GM18951 (cell line): ENCODE measurements at regions not wholly inside any gene's neighbourhood (a gene's known extent, or its start where the extent isn't known, plus 50 kb on each side); places are given as distances from the start of the nearest gene placed in this dataset.

Experiments used
- POLR2A ChIP-seq: IDR thresholded peaks from 4 replicates; pipeline ENCODE4 v1.6.1; 2011; ENCODE audit warnings: mild to moderate bottlenecking; ENCODE audit not compliant: insufficient read length, insufficient read depth; ENCODE audit errors: extremely low read depth
- in situ Hi-C: fragments of 300-500 bp; cut with MboI; formaldehyde crosslinking; loops from one replicate; pipeline ENCODE4 v1.12.0; 2022; ENCODE audit warnings: low sequenced_read_pairs, mixed read lengths, inconsistent platforms; ENCODE audit not compliant: unreplicated experiment

DNA sequence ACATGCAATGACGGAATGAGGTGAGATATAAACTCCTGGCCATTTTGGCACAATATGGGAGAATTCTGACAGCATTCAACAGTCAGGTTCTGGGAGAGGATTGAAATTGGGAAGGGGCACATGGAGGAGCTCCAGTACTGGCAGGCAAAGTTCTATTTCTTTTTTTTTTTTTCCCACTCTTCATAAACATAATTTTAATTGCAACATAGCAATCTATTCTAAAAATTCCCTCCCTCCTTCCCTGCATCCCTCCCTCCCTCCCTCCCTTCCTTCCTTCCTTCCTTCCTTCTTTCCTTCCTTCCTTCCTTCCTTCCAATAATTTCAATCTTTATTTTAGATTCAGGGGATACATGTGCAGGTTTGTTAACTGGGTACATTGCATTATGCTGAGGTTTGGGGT, 93.2 kb downstream of the PTCSC3 start:
- in situ Hi-C loops = no loop called here
- no peak for TF ChIP-seq POLR2A

DNA sequence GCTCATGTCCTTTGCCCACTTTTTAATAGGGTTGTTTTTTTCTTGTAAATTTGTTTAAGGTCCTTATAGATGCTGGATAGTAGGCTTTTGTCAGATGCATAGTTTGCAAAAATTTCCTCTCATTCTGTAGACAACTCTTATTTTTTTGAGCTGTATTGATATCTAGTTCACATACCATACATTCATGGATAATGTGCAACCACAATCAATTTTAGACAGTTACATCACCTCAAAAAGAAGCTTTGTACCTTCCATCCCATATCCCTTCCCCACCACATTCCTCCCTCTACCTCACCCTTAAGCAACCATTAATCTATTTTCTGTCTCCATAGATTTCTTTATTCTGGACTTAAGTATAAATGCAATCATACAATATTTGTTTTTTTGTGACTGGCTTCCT, 98.4 kb downstream of the PTCSC3 start:
- in situ Hi-C loops = loop anchor here (10.0 kb wide), 1 partner anchor 297 kb away; no protein-coding TSS in a partner anchor
- TF ChIP-seq POLR2A = no peak

DNA sequence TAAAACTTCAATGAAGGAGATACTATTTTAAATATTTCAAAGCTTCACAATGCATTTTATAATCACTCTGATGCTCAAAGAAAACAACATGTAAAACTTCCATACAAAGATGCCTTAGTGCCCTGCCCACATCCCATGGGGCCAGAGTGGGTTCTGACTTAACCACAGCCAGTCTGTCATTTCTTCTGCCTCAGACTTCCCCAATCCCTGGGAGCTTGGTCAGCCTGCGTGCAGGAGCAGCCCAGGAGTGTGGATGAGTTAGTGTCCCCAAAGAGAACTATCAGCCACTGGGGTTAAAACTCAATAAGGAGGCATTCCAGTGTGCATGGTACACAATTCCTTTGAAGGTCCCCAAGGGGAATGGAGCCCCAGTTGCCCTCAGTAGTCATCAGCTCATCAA, 100.3 kb downstream of the PTCSC3 start:
- TF ChIP-seq POLR2A = no peak
- in situ Hi-C loops = loop anchor here (10.0 kb wide), 1 partner anchor 299 kb away; no protein-coding TSS in a partner anchor

DNA sequence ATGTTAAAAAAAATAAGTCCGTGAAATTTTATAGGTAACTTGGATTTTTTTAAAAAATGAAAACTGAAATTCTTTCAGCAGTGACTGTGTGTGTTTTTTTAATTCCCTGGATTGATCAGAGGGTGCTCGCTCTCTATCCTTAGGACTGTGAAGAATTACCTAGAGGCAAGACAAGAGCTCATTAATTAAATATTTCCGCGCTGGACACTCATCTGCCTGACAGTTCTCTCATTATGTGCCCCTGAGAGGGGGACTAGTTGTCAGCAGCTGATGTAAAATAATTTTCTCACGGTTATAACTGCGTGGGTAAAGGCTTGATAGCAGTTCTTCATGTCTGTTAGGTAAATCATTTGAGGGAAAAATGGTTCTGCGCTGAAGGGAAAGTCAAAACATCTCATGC, 101.3 kb downstream of the PTCSC3 start:
- in situ Hi-C loops = loop anchor here (10.0 kb wide), 1 partner anchor 300 kb away; no protein-coding TSS in a partner anchor

DNA sequence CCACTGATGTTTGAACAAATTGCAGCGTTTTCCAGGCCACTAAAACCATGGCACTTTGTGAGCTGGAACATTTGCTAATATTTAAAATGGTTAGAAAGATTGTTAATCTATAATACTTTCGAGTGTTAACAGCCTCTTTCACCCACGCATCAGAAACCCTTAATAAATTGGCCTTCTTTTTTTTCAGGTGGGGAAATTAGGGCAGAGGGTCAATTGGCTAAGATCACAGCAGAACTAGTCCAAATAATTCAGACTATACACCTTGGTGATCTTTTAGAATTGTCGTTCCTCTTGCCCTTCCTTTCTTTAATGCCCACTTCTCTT, 105.8 kb downstream of the PTCSC3 start:
- in situ Hi-C loops = loop anchor here (10.0 to 25.0 kb wide), 2 partner anchors 183 to 304 kb away; no protein-coding TSS in a partner anchor
- no peak for TF ChIP-seq POLR2A

More for the DNA sequence above, 101.3 kb downstream of the PTCSC3 start:
- no peak for TF ChIP-seq POLR2A

DNA sequence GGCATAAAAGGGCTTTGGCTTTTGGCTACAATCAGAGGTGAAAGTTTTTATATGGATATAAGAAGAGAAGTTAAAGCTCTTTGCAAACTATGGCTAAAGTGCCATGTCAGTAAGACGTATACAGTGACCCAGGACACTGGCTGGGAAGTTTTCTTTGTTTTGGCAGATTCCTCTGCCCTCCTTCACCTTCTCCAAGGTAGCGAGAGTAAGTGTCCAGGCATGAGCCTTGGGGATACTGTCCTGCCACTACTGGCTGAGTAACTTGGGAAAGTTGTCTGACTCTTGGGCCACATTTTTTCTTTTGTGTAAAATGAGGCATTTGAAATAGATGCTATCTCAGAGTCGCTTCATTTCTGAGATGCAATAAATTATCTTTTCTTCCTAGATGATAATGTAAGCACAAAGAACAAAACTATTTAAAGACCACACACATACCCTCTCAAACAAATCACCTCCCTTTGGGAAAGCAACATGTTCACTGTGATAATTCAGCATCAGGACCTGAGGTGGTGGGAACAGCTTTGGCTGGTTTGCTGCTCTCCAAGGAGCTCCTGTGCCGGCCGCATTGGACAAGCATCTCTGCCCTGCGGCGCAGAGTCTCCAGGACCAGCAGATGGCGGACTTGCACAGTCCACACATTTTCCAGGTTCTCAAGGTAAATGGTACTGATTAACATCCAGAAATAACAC, 106.3 kb downstream of the PTCSC3 start:
- TF ChIP-seq POLR2A = no peak
- in situ Hi-C loops = loop anchor here (10.0 to 25.0 kb wide), 2 partner anchors 183 to 305 kb away; no protein-coding TSS in a partner anchor

DNA sequence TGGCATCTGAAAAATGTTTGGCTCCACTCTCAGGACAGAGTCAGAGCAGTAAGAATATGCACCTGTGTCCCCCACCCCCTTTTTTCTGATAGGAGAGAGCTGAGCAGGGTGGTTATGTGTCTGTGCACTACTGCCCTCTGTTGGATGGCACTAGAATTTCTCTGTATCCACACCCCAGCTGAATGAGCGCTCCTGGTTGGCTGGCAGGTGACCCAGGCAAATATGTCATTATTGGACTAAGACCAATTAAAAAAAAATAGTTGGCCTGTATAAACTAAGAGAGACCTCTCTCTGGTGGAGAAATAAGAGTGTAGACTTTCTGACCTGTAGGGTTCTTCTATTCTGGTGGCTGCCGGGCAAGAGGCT, 107.0 kb downstream of the PTCSC3 start:
- TF ChIP-seq POLR2A = no peak
- in situ Hi-C loops = loop anchor here (25.0 kb wide), 1 partner anchor 182 kb away; no protein-coding TSS in a partner anchor

DNA sequence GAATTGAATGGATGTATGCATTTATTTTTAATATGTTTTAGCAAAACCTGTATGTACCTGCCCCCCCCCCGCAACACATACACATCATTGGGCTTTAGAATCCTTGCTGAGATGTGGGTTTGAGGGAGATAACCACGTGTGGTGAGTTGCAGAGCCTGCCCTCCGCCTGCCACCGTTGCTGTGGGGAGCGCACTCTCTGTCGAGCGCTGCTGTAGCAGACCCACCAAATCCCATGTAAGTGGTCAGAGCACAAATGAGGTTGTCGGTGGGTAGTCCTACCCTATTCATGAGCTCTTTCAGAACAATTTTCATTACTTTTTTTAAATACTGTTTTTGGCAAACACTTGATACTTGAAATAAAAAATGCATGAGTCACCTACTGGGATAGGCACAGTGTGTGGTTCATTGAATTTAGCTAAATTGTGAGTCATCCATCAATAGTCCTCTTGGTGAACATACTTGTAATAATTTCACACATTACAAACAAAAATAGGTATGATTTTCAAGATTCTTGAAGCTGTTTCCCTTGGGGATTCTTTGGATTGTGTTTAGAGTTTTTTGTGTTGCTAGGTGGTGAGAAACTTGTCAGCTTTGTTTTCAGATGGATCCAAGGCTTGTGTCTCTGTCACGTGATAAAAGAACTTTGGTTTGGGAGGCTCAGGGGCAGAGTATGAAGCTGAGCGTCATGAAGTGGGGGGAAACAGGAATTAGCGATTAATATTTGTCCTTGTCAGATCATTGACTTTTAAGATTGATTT, 107.6 kb downstream of the PTCSC3 start:
- in situ Hi-C loops = loop anchor here (25.0 kb wide), 1 partner anchor 182 kb away; no protein-coding TSS in a partner anchor
- TF ChIP-seq POLR2A = no peak

DNA sequence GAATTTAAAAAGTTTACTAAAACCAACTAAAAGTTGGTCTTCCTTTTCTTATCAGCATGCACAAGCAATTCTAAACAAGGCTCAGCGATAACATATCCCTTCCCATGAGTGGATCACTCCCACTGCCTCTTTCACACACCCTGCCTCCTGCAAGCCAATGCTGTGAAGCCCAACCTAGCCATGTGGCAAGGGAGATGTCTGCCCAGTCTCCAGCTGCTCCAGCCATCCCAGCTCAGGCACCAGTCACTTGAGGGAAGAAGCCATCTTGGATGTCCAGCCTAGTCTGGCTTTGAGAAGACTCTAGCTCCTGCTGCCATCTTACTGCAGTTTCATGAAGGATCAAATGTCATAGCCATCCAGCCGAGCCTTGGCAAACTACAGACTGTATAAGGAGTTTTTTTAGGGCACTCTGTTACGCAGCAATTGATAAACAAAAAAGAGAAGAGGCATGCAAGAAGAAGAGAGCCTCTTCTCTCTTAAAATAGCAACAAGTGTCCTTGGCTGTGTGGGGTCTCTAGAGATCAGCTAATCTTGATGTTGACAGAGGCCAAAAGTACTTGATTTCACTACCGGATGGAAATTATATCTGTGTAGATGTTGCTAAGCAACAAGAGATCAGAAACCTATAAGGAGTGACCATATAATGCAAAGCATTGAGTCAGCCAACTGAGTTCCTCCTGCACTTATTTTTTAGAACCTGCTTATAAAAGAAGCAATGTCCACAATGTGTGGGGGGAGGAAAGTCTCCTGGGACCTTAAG, 108.9 kb downstream of the PTCSC3 start:
- in situ Hi-C loops = loop anchor here (25.0 kb wide), 1 partner anchor 180 kb away; no protein-coding TSS in a partner anchor
- no peak for TF ChIP-seq POLR2A

DNA sequence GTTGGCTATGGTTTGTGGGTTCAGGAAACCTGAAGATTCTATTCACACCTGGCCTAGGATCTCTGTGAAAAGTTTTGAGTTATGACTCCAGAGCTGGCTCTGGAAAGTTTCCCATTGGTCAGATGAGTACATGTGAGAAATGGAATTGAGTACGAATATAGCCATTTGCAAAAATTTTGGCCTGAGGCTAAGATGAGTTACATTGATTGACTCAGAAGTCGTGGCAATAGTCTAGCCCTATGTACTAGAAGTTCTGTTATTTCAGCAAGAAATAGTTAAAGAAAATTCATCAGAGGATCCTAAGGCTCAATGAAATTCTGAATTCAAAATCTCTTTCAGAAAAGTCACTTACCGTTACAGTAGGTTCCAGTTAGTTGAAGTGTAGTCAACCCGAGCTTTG, 109.9 kb downstream of the PTCSC3 start:
- TF ChIP-seq POLR2A = no peak
- in situ Hi-C loops = loop anchor here (25.0 kb wide), 1 partner anchor 179 kb away; no protein-coding TSS in a partner anchor

DNA sequence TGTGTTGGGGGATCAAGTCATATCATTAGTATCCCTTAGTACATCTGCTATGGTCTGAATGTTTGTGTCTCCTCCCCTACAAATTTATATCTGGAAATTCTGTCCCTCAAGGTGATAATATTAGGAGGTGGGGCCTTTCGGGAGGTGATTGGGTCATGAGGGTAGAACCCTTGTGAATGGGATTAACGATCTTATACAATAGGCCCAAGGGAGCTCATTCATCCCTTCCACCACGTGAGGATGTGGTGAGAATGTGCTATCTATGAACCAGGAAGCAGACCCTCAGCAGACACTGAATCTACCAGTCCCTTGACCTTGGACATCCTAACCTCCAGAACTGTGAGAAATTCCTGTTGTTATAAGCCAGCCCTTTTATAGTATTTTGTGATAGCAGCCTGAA, 110.7 kb downstream of the PTCSC3 start:
- no peak for TF ChIP-seq POLR2A
- in situ Hi-C loops = loop anchor here (25.0 kb wide), 1 partner anchor 179 kb away; no protein-coding TSS in a partner anchor

DNA sequence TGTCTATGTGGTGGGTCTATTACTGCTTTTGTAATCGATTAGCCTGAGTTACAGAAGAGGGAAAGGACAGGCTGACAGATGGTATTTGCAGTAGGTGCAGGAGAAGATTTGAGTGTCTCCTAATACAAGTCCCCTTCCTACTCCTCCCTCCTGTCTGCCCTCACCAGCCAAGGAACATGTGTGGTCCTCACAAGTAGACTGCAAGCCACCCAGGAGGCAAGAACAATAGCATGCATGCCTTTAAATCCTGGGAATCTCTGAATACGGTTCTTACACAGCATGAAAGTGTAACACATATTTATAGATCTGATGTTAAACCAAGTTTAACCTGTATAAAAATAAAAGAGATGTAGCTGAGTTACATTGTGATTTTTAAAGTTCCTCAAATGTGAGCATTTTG, 117.0 kb downstream of the PTCSC3 start:
- in situ Hi-C loops = loop anchor here (25.0 kb wide), 1 partner anchor 172 kb away; no protein-coding TSS in a partner anchor
- no peak for TF ChIP-seq POLR2A
